GM19372 (cell line): ENCODE measurements at regions not wholly inside any gene's neighbourhood (a gene's known extent, or its start where the extent isn't known, plus 50 kb on each side); places are given as distances from the start of the nearest gene placed in this dataset.
"Not testable (repeated sequence)": the region's sequence is repeated elsewhere in the genome, so short reads cannot be mapped to it uniquely, and the experiment has no call there.

ENCODE experiments used
- ATAC-seq: cut with Tn5 transposase; IDR thresholded peaks from one replicate; pipeline ENCODE4 v1.9.1; 2021; ENCODE audit warnings: mild to moderate bottlenecking, low read depth, moderate library complexity; ENCODE audit not compliant: unreplicated experiment

GRCh38 chr14:88929656-88930436 is 105.4 kb downstream of the TTC8 start:
- ATAC-seq: no peak

DNA sequence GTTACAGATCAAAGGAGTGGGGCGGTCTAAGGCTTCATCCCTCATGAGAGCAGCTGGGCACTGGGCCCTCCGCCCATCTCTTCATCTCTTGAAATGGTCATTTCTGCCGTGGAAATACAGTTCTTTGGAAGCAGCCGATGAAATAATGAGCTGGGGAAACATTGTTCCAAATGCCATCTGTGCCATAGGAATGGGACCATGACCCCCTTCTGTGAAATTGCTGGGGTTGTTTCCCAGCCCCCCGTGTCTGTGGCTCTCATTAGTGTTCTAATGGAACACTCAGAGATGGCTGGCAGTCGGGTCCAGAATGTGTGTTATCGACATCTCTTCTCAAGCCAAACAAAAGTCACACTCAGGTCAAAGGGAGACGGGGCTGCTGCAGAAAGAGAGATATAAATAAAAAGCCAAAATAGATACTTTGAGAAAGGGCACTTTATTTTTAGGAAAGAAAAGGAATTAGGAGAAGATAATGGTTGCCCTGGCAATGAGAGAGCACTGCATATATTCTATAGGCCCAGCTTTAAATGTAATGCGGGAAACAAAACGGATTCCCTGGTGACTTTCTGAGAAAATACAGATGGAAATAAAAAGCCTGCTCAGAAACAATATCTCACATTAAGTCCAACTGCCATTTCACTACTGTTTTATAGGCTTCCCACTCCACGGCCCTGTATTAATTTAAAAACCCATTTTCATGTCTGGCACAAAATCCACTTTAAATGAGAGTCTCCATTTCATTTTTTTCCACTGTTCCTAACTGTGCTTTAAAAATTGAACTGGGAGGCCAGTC is 107.1 kb downstream of the TTC8 start:
- no peak for ATAC-seq

DNA sequence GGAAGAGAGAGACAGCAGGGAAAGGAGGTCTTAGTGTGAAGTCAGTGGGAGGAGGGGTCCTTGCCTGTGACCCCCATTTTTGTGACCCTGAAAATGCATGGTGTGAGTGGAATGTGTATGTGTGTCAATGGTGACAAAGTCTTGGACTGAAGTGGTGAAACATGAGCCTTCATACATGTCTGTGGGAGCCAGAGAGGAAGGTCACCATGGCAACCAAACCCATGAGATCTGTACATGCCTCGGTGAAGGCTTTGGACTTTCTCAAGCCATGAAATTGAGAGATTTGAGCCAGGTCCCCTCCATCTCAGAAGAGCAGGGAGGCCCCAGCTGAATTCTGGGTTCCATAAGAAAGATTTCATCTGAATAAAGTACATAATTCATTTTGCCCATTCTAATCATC is 108.7 kb downstream of the TTC8 start:
- no peak for ATAC-seq

DNA sequence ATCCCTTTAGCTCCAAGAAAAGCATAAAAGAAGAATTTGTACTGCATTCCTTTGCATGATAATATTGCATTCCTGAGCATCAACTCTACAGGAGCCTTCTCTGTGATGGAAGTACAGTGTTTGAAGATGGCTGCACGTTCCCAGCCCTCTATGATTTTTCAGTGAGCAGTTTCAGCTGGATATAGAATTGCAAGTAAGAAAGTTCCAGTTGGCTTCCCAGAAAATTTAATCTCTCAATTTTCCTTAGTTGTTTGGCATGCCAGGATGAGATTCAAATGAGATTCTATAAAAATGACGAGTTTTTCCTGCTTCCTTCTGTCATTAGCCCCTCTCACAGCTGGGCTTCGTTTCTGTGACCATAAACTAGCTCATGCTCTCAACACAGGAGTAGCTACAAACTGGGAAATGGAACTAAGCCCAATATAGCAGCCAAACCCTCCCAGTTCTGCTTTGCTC is 109.9 kb downstream of the TTC8 start:
- ATAC-seq: no peak

DNA sequence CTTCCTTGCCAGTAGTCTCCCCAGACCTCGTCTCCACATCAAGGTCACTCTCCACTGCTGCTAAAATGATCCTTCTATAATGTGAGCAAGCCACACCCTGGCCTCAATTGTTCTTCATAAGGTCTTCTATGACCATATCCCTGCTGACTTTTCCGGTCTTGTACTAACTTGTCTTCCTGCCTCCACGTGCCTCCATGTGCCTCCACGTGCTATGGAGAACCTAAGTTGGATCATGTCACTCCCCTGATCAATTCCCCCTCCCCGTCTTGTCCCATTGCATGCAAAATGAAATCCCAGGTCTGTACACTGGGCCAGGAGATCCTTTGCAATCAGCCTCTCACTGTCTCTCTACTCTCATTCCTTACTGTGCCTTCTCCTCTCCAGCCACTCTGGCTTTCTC is 110.6 kb downstream of the TTC8 start:
- no peak for ATAC-seq

DNA sequence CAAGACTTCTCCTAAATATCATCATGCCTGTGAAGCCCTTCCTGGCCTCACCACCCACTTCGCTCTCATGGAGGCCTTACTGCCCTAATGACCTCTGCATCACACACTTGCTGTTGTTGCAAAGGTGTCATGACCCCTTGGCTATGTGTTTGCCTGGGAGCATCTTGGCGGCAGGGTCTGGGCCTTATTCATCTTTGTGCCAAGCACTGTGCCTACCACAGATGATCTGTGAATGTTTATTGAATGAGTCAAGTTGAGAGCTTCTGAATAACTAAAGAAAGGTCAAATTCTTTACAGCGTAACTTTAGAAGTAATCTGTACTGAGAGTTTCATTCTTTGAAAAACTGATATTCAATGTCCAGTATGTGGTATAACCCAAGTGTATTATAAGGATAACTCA is 113.3 kb downstream of the TTC8 start:
- no peak for ATAC-seq

DNA sequence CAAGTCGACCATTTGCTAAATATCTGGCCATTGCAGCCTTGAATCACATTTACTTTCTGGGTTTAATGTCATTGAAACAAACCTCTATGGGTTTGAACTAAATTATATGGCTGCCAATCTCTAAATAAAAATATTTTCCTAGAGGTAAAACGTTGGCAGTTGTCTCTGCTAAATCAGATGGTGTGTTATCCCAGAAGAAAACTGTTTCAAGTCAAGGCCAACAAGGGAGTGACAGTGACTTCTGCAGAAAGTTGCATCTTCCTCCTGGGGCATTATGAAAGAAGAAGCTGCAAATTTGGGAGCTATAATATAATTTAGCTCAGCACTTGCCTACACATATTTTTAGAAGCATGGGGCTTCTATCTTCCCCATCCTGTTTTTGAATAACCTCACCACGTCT is 116.2 kb downstream of the TTC8 start:
- no peak for ATAC-seq

- no peak for ATAC-seq
Observed at GRCh38 chr14:88941414-88941813, 117.0 kb downstream of the TTC8 start.

DNA sequence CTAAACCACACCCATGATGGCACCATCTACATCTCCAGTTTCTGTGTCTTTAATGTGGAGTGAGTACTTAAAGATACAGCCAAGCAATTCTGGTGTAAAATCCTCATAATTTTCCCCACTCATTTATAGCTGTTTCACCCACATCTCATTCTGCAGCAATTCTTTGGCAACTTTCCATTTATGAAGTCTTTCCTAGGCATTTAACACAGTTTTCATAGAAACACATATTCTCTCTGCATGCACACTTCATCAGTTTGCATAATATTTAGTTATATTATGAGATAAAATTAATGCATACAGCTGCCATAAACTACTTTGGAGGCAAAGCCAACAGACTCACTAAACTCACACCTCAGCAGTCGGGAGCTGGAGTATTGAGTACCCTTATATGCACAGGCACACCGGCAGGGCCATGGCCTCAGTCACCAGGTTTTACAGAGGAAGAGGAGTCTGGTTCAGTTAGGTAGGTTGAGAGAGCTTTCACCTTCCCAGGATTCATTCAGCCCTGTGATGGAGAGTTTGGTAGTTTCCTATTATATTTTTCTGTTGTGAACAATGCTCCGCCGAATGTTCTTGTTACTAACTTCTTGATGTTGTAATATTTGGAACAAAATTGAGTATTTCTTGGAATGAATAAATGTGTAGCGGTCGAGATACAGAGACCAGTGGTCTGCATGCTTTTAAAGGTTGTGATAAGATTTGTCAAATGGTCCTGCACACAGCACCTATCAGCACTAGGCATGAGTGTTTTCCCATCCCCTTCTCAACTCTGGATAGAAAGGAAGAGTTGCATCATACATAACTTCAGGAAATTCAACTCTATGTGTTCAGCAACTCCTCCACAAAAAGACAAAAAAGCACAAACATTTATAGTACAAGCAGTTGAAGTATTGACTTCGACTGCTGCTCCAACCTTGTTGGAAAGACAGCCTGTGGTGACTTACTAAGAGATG is 123.5 kb downstream of the TTC8 start:
- no peak for ATAC-seq

DNA sequence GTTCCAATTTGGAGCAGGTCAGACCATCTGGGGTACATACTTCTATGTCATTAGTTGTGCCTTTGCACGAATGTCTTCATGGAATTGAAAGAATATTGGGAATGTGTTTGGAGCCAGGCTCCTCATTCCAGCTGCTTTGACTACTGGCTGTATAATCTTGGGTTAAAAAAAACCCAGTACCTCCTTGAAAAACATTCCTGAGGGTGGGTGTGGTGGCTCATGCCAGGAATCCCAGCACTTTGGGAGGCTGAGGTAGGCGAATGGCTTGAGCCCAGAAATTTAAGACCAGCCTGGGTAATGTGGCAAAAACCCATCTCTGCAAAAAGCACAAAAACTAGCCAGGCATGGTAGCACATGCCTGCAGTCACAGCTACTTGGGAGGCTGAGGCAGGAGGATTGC is 125.6 kb downstream of the TTC8 start:
- no peak for ATAC-seq

- no peak for ATAC-seq
Observed at GRCh38 chr14:88951370-88951769, 126.9 kb downstream of the TTC8 start.

DNA sequence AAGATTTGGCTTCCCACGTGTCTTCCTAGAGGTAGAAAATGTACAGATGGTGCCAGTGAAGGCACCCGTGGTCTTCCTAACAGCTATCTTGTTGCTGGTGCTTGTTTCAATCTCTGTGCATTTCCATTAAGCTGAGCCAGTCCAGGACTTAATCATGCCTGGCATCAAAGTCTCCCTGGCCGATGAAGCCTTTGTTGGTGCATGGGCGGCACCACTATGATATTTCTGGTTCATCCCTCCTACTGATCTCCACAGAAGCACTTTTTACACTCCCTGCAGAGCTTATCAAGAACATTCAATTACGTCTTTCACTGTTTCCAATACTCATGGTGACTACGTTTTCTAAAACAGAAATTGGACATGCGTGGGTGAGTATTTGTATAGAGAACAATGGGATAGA is 128.4 kb downstream of the TTC8 start:
- no peak for ATAC-seq

GRCh38 chr14:88955455-88955854 is 131.0 kb downstream of the TTC8 start:
- ATAC-seq: no peak

- ATAC-seq: no peak
Observed at GRCh38 chr14:88960496-88960895, 136.0 kb downstream of the TTC8 start.

- no peak for ATAC-seq
Observed at GRCh38 chr14:88961214-88961613, 136.8 kb downstream of the TTC8 start.

DNA sequence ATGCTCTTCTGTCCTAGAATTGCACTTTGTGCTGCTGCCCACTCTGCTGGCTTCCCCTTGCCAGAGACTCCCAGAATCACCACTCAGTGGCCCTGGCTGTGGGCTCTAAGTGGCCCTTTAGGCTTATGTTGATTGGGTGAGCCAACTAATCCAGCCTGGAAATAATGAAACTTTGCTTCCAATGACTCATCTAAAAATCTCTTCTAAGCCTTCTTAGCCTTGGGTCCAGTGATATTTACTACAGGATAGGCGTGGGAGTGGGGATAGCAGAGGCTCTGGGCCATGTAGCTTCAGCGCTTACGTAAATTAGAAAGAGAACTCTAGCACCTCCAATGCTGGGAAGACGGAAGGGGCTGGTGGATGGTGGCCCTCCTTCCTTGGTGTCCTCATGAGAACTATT is 137.9 kb downstream of the TTC8 start:
- ATAC-seq: no peak

DNA sequence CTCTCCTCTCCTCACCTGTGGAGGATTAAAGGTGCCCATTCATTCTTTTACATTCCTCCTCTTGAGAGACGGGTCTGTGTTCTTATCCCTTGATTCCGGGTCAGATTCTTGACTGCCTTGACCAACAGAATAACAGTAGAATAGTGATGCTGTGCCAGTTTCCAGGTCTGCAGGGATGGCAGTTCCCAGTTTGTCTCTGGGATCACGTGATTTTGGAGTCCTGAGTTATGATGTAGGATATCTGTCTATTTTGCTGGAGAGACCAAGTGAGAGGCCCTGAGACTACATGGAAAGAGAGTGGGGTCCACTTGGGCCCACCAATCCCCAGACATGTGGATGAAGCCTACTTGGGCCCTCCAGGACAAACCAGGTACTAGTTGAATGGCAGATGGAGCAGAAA is 142.8 kb downstream of the TTC8 start:
- no peak for ATAC-seq

- no peak for ATAC-seq
Observed at GRCh38 chr14:88975043-88975830, 150.8 kb downstream of the TTC8 start.

DNA sequence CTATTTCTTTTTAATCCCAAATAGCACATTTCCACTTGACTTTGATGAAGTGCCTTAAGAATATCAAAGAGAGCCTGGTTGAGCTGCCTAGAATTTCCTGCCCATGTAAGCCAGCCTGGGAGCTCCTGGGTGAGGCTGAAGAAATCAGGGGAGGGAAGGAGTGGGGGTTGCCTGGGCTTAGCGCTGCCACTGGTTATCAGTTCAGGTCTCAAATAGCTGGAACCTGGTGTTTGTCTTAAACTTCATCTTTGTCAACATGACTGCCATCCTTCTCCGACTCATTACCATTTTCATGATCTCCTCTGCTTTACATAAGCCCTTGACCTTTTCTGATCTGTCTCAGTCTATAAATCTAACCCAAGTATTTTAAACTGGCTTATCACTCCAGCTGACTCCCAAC is 151.5 kb downstream of the TTC8 start:
- no peak for ATAC-seq

GRCh38 chr14:88980907-88981306 is 156.5 kb downstream of the TTC8 start:
- not testable (repeated sequence) for ATAC-seq
